GM19372 (cell line): ENCODE measurements at regions not wholly inside any gene's neighbourhood (a gene's known extent, or its start where the extent isn't known, plus 50 kb on each side); places are given as distances from the start of the nearest gene placed in this dataset.
"Not testable (repeated sequence)": the region's sequence is repeated elsewhere in the genome, so short reads cannot be mapped to it uniquely, and the experiment has no call there.

Source experiments
- ATAC-seq: cut with Tn5 transposase; IDR thresholded peaks from one replicate; pipeline ENCODE4 v1.9.1; 2021; ENCODE audit warnings: mild to moderate bottlenecking, low read depth, moderate library complexity; ENCODE audit not compliant: unreplicated experiment

DNA sequence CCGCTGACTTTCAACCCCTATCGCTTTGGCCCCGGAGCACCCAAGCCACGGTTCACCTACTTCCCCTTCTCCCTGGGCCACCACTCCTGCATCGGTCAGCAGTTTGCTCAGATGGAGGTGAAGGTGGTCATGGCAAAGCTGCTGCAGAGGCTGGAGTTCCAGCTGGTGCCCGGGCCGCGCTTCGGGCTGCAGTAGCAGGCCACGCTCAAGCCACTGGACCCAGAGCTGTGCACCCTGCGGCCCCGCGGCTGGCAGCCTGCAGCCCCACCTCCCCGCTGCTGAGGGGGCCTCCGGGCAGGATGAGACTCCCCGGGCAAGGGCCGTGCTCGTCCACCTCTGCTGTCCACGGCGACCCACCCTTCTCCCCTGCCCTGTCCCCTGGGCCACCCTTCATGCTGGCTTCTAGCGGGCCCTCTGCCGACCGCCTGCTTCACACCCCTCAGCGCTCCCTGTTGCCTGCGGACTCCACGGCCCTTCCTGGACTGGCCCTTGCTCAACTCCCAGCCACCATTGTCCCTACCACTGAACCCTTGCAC lies 92.2 kb upstream of the TRABD2B start:
- no peak for ATAC-seq

DNA sequence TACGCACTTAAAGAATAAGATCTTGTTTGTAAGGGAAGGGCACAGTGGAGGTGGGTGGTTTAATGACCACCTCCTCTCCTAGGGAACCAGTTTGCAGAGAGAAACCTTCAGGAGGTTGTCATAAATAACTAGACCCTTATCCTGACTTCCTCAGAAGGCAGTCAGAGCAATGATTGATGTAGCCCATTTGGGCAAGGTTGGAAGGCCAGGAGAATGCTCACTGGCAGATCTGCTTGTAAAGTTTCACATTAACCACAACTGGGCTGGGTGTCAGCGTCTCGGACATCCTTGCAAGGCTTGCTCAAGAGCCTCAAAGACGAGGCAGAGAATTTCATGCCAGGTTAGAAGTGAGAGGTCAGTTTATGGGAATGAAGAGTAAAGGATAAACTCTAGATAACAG lies 87.6 kb upstream of the TRABD2B start:
- ATAC-seq: no peak

- ATAC-seq: no peak
Observed at GRCh38 chr1:48082271-48082962, 85.2 kb upstream of the TRABD2B start.

- no peak for ATAC-seq
Observed at GRCh38 chr1:48080331-48081255, 83.4 kb upstream of the TRABD2B start.

DNA sequence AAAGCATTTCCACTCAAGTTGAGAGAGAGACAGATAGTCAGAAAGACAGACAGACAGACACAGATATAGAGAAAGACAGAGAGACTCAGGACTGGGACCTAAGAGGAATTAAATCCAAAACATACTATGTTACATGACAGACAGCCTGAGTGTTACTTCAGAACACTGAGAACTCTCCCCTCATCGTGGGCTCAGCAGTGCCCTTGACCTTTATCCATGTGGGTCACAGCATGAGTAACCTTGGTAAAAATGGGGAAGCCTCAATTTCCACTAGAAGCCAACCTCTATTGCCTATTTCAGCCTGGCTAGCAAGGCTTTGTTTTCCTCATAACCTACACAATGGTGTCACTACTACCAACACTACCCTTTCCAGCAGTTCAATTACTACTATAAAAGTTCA lies 81.9 kb upstream of the TRABD2B start:
- ATAC-seq: no peak

DNA sequence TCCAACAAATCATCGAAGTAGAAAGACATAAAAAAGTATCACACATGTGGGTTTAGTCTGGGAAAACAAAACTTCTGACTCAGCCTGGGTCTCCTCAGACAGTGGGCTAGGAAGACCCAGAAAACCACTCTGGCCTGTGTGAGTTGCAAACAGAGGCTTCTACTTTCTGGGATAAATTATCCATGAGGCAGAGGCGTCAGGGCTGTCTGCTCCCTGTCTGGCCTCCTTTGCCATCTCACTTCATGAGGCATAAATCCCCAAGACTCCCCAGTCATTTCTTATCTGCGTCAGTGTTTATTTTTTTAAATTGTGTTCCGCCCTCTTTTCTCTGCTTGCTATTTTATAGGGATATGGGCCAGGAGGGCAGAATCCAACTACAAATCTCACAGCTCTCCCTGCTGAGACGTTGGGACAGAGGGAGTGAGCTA lies 80.6 kb upstream of the TRABD2B start:
- no peak for ATAC-seq

GRCh38 chr1:48076017-48076416 lies 78.8 kb upstream of the TRABD2B start:
- no peak for ATAC-seq

- ATAC-seq: no peak
Observed at GRCh38 chr1:48073798-48074530, 76.8 kb upstream of the TRABD2B start.

DNA sequence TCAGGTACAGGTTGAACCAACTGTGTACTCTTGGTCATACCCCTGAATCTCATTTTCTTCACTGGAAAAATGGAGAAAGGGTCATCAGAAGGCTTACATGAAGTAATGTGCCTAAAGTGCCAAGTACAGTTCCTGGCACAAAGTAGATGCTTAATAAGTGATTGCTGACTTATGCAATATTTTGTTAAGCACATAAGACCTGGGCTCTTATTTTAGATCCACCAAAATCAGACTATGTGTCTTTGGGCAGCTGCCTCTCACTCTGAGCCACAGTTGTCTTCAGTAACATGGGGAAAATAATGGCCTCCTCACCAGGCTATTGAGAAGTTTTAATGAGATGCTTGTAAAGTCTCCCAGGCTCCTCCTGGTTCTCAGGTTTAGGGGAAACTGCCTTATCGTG lies 74.3 kb upstream of the TRABD2B start:
- ATAC-seq: no peak

GRCh38 chr1:48070396-48070750 lies 73.2 kb upstream of the TRABD2B start:
- ATAC-seq: no peak

GRCh38 chr1:48069662-48070395 lies 72.6 kb upstream of the TRABD2B start:
- ATAC-seq: no peak

DNA sequence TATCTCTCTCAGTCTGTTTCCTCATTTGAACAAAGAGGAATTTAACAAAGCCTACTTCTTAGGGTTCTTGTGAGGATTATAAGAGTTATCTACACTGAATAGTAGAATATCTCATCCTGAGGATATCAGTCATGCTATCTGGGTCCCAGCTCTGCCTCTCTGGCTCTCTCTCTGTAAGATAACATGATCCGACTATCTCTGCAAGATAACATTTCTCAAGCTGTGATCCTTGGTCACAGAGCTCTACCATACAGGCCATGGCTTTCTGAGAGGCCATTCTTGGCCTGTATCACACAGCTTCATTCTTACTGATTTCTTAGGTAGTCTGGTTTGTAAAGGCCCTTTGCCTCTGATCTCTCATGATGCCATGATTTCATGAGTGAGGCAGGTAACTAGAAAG lies 71.0 kb upstream of the TRABD2B start:
- ATAC-seq: no peak

- ATAC-seq: no peak
Observed at GRCh38 chr1:48066936-48067335, 69.8 kb upstream of the TRABD2B start.

DNA sequence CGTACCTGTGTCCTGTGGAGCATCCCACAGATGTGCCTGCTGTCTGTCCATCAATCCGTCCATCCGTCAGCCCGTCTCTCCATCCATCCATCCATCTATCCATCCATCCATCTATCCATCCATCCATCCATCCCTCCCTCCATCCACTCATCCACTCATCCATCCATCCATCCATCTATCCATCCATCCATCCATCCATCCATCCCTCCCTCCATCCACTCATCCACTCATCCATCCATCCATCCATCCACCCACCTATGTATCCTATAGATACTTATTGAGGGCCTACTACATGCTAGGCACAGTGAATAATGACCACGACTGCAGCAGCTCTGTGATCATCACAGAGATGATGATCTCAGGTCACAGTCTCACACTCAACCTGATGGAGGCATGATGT lies 67.5 kb upstream of the TRABD2B start:
- ATAC-seq: not testable (repeated sequence)

GRCh38 chr1:48062353-48062752 lies 65.2 kb upstream of the TRABD2B start:
- ATAC-seq: no peak

DNA sequence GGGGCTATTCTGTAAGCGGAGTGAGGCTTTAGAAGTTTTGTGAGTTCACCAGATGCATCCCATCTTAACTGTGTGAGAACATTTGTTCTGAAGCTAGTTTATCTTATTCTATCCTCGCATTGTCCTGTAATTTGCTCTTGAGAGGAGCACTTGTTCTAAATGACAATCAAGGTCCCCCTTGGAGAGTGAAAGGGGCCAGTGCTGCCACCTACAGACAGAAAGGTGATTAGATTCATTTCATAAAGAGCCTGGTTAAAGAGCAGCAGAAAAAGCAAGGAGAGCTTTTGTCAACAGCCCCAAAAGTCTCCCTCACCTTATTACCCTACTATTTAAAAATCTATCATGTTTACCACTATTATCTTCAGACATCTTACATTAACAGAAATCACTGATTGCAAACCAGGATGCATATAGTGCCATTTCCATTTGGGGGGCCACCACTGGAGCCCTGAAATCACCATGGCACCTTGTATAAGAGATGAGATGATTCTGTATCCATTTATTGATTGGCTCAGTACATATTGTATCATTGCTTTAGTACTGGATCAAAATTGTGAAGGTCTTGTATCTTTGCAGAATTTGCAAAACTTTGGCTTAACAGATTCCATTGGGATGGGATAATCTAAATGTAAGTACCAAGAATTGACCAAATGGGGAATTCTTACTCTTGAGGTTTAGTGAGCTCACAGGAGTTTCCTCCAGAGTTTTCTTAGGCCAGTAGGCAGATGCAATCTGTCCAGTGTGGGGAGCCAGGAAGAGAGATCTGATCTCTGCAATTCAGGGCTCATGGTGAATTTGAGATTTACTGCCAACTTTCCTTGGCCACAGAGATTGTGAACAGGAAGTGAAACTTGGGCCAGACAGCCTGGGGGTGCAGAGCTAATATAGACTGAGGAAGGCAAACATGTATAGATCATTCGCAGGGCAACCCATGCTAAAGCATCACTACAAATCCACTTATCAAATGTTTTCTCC lies 64.3 kb upstream of the TRABD2B start:
- peak; percentile 73 for ATAC-seq

DNA sequence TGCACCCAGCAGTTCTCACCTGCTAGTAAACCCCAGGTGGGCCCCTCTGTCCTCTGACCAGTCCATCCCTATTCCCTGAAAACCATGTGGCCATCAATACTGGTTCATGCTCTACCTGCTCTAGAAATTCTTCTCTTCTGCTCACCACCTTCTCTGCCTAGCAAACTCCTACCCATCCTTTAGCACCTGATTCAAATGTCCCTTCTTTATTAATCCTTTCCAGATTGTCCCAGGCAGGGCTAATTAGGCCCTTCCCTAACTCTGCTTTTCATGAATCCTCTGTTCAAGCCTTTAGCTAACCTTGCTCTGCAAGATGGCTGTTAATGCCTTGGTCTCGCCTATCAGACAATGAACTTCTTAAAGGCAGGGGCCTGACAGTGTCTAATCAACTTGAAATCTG lies 62.1 kb upstream of the TRABD2B start:
- ATAC-seq: no peak

DNA sequence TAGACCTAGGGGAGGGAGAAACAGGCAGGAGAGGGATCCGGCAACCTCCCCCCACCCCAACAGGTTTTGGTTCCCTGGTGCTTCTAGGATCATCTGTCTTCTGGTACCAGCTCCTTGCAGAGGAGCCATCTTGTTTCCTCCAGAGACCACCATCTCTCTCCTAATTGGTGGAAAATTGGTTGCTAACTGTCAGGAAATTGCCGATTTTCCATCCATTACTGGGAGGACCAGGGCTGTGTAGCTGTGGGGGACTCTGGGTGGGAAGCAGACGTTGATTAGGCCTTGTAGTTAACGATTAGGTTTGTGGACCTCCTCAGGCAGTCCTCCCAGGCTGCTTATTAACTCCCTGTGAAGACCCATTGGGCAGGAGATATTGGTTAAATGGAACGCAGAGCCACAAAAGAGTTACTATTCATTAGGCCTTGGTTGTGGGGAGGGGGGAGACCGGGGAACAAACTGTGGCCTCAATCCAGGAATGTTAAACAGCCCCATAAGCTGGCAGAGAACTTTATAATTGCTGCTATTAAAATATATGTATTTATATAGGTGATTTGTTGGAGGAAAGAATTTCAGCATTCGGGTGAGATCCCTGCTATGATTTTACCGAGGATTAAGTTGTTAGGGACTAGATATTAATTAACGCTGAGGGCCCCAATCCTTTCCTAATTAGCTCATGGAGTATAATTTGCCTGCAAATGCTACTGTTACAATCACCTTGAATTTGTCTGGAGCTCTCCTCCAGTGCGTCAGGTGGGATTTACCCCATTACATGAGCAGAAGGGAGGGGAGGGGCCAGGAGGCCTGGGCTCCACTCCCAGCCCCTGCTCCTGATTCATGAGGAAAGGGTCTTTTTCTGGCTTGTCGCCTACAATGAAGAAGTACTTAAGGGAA lies 61.2 kb upstream of the TRABD2B start:
- no peak for ATAC-seq
